ENCODE measurements at regions not wholly inside any gene's neighbourhood (a gene's known extent, or its start where the extent isn't known, plus 50 kb on each side); places are given as distances from the start of the nearest gene placed in this dataset.

DNA sequence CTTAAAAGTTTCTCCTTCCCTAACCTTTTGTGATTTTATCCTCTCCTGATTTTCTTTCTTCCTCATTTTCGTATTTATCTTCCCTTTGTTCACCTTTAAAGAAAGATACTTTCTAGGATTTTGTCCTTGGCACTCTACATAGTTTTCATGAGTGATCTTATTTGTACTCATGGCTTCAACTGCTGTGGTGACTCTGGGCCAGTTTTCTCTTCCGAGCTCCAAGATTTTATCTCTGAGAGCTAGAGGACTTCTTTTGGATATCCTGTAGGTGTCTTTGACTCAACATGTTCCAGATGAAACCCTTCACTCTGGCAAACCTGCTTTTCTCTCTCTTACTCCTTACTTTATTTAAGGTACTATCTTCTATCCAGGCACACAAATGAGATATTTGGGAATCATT, 53.7 kb upstream of the MACF1 start:
- DNase-seq (no peak), ATAC-seq (no peak)
- H3K27me3 ChIP-seq, result no peaks in the 10 kb centered on the region
- peaks cover 0 to 81% (median 51%) of the 10 kb centered on the region in 12 donors for H3K4me1 ChIP-seq
- WGBS, 4 donors, result 34 to 52% (median 44%) methylated on average over 2 of the region's 2 CpGs
- no peak overlapping the region for H3K4me3 ChIP-seq
- H3K9me3 ChIP-seq, result no peaks in the 10 kb centered on the region
- H3K27ac ChIP-seq, result peak overlapping the region in 4 of 12 donors; percentile 9 to 42 (median 29)
- no peaks in the 10 kb centered on the region for H3K36me3 ChIP-seq
- intact Hi-C loops (cut with DNase I), result no loop called here
- TF ChIP-seq POLR2A (IDR thresholded peaks at IDR 0.05), result no peak
- TF ChIP-seq CTCF (IDR thresholded peaks at IDR 0.05), result no peak

DNA sequence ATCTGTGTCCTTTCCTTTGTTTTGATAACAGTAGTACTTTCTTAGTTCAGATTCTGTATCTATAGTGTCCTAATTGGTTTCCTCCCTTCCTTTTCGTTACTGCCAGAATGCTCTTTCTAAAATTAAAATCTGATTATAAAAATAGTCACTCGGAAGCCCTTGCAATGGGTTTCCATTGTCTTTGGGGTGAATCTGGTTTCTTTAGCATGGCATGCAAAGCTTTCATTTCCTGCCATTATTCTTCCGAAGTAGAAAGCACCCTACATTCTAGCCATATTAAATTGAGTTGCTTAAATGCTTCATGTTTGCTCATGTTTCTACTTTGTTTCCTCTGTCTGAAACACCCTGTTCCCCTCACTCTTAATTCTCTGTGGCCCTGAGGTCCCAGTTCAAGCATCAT, 53.2 kb upstream of the MACF1 start:
- no peak for DNase-seq
- Histone ChIP-seq H3K27ac (peak overlapping the region in 3 of 12 donors; percentile 23 to 42 (median 35)), H3K4me1 (peaks cover 0 to 81% (median 51%) of the 10 kb centered on the region in 12 donors), H3K9me3 (no peaks in the 10 kb centered on the region), H3K4me3 (no peak overlapping the region), H3K27me3 (no peaks in the 10 kb centered on the region), H3K36me3 (no peaks in the 10 kb centered on the region)
- intact Hi-C loops (cut with DNase I), result no loop called here
- ATAC-seq, result no peak
- TF ChIP-seq CTCF (IDR thresholded peaks at IDR 0.05), result no peak
- TF ChIP-seq POLR2A (IDR thresholded peaks at IDR 0.05), result no peak
- 48 to 71% (median 59%) methylated on average over 3 of the region's 3 CpGs for WGBS, 4 donors

GRCh38 chr1:39152923-39153322, 51.6 kb upstream of the MACF1 start:
- WGBS, 4 donors, result 58 to 88% (median 77%) methylated on average over 1 of the region's 1 CpG
- H3K4me3 ChIP-seq, result no peak overlapping the region
- no peaks in the 10 kb centered on the region for H3K36me3 ChIP-seq
- peaks cover 0 to 78% (median 52%) of the 10 kb centered on the region in 12 donors for H3K4me1 ChIP-seq
- DNase-seq (no peak), ATAC-seq (no peak)
- H3K27ac ChIP-seq, result peak overlapping the region in 1 of 12 donors; percentile 74
- intact Hi-C loops (cut with DNase I), result no loop called here
- H3K9me3 ChIP-seq, result no peaks in the 10 kb centered on the region
- H3K27me3 ChIP-seq, result no peaks in the 10 kb centered on the region
- TF ChIP-seq POLR2A (IDR thresholded peaks at IDR 0.05), result no peak
- no peak for TF ChIP-seq CTCF (IDR thresholded peaks at IDR 0.05)

- TF ChIP-seq POLR2A (IDR thresholded peaks at IDR 0.05) (no peak), CTCF (IDR thresholded peaks at IDR 0.05) (no peak)
- H3K27ac ChIP-seq, result peak overlapping the region in 4 of 12 donors; percentile 28 to 74 (median 36)
- no peaks in the 10 kb centered on the region for H3K9me3 ChIP-seq
- intact Hi-C loops (cut with DNase I), result no loop called here
- no peak for DNase-seq
- peaks cover 0 to 82% (median 59%) of the 10 kb centered on the region in 12 donors for H3K4me1 ChIP-seq
- no peak for ATAC-seq
- H3K27me3 ChIP-seq, result no peaks in the 10 kb centered on the region
- H3K4me3 ChIP-seq, result no peak overlapping the region
- 56 to 81% (median 67%) methylated on average over 2 of the region's 2 CpGs for WGBS, 4 donors
- H3K36me3 ChIP-seq, result no peaks in the 10 kb centered on the region
Measured at GRCh38 chr1:39153684-39154083, 50.8 kb upstream of the MACF1 start.
